K562 (cell line): ENCODE measurements at regions not wholly inside any gene's neighbourhood (a gene's known extent, or its start where the extent isn't known, plus 50 kb on each side); places are given as distances from the start of the nearest gene placed in this dataset.
A peak's percentile ranks its signal among the peaks of the same experiment; 100 is the strongest.

Experiments used
- BRCA1 ChIP-seq, 2 experiments: fragments of 450-650 bp in 1 of 2; sonication (generic) in 1 of 2; formaldehyde crosslinking in 1 of 2; IDR thresholded peaks; 2 replicates each; pipeline versions ENCODE4 v1.5.0 to v1.6.1; 2017 to 2020; ENCODE audit warnings: mild to moderate bottlenecking in 1 of 2, missing genetic modification reagents in 1 of 2
- ESRRA ChIP-seq: fragments of 450-650 bp; IDR thresholded peaks from 2 replicates; pipeline ENCODE4 v1.6.1; 2014; ENCODE audit warnings: low read depth, mild to moderate bottlenecking, moderate library complexity, borderline replicate concordance
- NCOA1 ChIP-seq: fragments of 450-650 bp; IDR thresholded peaks from 2 replicates; pipeline ENCODE4 v1.6.1; 2016; ENCODE audit warnings: low read depth
- NCOR1 ChIP-seq: fragments of 450-650 bp; IDR thresholded peaks from 2 replicates; pipeline ENCODE4 v1.6.1; 2016; ENCODE audit warnings: mild to moderate bottlenecking, moderate library complexity
- NR2C1 ChIP-seq, 2 experiments: fragments of 450-650 bp; IDR thresholded peaks; 2 replicates each; pipeline ENCODE4 v1.6.1; 2017; ENCODE audit warnings: mild to moderate bottlenecking in 2 of 2, antibody characterized with exemption in 1 of 2, inconsistent platforms in 1 of 2, missing compliant biosample characterization in 1 of 2, missing genetic modification characterization in 1 of 2
- PHB2 ChIP-seq: fragments of 450-650 bp; IDR thresholded peaks from 2 replicates; pipeline ENCODE4 v1.6.1; 2017; ENCODE audit warnings: low read depth
- PML ChIP-seq: IDR thresholded peaks from 2 replicates; pipeline ENCODE4 v1.6.1; 2012; ENCODE audit warnings: low read length, inconsistent platforms
- POLR2AphosphoS5 ChIP-seq: IDR thresholded peaks from 2 replicates; pipeline ENCODE4 v1.6.1; 2011; ENCODE audit warnings: mild to moderate bottlenecking, low read depth, low read length, moderate library complexity; ENCODE audit not compliant: control insufficient read depth, insufficient read depth
- PYGO2 ChIP-seq: fragments of 450-650 bp; IDR thresholded peaks from 2 replicates; pipeline ENCODE4 v1.6.1; 2016; ENCODE audit warnings: mild to moderate bottlenecking, missing genetic modification characterization, moderate library complexity, missing compliant biosample characterization
- SOX6 ChIP-seq: fragments of 450-650 bp; IDR thresholded peaks from 2 replicates; pipeline ENCODE4 v1.6.1; 2014; ENCODE audit warnings: mild to moderate bottlenecking
- TAL1 ChIP-seq: fragments of 450-650 bp; IDR thresholded peaks from 2 replicates; pipeline ENCODE4 v1.6.1; 2016; ENCODE audit warnings: mild to moderate bottlenecking
- TCF3 ChIP-seq: sonication (generic); formaldehyde crosslinking; IDR thresholded peaks from 2 replicates; pipeline ENCODE4 v1.4.0; 2020; ENCODE audit warnings: mild to moderate bottlenecking, missing genetic modification reagents
- ZNF398 ChIP-seq: fragments of 250-450 bp; sonication (Bioruptor Pico); IDR thresholded peaks from 2 replicates; pipeline ENCODE4 v1.8.0; 2021; ENCODE audit warnings: moderate library complexity, mild to moderate bottlenecking, inconsistent platforms
- ZNF79 ChIP-seq: fragments of 250-450 bp; sonication (Bioruptor Pico); IDR thresholded peaks from 2 replicates; pipeline ENCODE4 v1.4.0; 2020; ENCODE audit warnings: low read depth, mild to moderate bottlenecking, moderate library complexity
- TF ChIP-seq, protein P1 (sequence below): fragments of 450-650 bp; formaldehyde crosslinking; IDR thresholded peaks from 2 replicates; pipeline ENCODE4 v1.4.0; 2020; ENCODE audit warnings: mild to moderate bottlenecking, moderate library complexity
- TF ChIP-seq, protein P2 (sequence below): fragments of 250-450 bp; sonication (Bioruptor Pico); IDR thresholded peaks from 2 replicates; pipeline ENCODE4 v1.5.0; 2022; ENCODE audit warnings: mild to moderate bottlenecking
- TF ChIP-seq, protein P3 (sequence below): IDR thresholded peaks from 2 replicates; pipeline ENCODE4 v1.6.1; 2014; ENCODE audit warnings: antibody characterized with exemption
- TF ChIP-seq, protein P4 (sequence below): fragments of 250-450 bp; sonication (Bioruptor Pico); IDR thresholded peaks from 2 replicates; pipeline ENCODE4 v1.4.0; 2020; ENCODE audit warnings: mild to moderate bottlenecking, moderate library complexity, borderline replicate concordance

DNA sequence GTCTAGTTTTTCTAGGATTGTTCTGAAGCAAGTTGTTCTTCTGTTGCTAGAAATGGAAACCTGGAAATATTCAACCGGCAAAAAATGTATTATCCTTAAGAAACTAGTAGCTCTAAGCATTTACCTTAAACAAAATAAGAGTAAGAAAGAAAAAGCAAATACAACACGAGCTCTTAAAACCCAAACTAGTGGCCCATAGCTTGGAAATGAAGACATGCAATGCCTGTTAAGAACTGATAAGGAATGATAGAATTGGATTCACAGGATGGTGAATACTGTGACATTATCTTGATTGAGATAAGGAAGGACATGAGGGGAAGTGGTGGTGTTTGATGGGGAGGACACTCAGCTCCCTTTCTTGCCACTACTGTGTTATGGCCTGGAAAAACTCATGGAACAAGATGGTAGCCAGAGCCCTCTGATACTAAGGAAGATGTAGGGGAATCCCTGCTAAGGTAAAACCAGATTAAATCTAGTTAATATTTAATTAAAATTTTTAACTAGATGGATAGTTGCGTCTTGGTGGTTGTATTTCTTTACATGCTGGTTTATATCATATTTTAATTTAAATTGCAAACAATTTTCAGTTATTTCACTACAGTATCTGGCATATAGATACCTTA, 193.8 kb downstream of the LPIN1 start (continued):
- TF ChIP-seq ZNF398 (CRISPR knock-in tag) (no peak), ESRRA (peak; percentile 15; the same call in 1 of the 2 replicates), PYGO2 (tag) (peak; percentile 81), SOX6 (peak; percentile 96), NCOA1 (peak; percentile 71; the same call in 1 of the 2 replicates), TAL1 (peak; percentile 96), POLR2AphosphoS5 (peak; percentile 24; the same call in 1 of the 2 replicates), NR2C1 (IDR thresholded peaks at IDR 0.05) (no peak), NR2C1 (tag; IDR thresholded peaks at IDR 0.05) (0 out of 2 replicates have a peak, but pooled peaks have one; percentile 38), PHB2 (peak; percentile 65; the same call in 1 of the 2 replicates), PML (peak; percentile 93), TCF3 (CRISPR knock-in tag) (peak; percentile 86), ZNF79 (CRISPR knock-in tag) (peak; percentile 63; the same call in 1 of the 2 replicates), BRCA1 (IDR thresholded peaks at IDR 0.05) (no peak), BRCA1 (CRISPR knock-in tag; IDR thresholded peaks at IDR 0.05) (no peak), NCOR1 (peak; percentile 87)
- TF ChIP-seq, protein P1, sequence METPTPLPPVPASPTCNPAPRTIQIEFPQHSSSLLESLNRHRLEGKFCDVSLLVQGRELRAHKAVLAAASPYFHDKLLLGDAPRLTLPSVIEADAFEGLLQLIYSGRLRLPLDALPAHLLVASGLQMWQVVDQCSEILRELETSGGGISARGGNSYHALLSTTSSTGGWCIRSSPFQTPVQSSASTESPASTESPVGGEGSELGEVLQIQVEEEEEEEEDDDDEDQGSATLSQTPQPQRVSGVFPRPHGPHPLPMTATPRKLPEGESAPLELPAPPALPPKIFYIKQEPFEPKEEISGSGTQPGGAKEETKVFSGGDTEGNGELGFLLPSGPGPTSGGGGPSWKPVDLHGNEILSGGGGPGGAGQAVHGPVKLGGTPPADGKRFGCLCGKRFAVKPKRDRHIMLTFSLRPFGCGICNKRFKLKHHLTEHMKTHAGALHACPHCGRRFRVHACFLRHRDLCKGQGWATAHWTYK (CRISPR knock-in tag), result peak; percentile 65; the same call in 1 of the 2 replicates
- TF ChIP-seq, protein P2, sequence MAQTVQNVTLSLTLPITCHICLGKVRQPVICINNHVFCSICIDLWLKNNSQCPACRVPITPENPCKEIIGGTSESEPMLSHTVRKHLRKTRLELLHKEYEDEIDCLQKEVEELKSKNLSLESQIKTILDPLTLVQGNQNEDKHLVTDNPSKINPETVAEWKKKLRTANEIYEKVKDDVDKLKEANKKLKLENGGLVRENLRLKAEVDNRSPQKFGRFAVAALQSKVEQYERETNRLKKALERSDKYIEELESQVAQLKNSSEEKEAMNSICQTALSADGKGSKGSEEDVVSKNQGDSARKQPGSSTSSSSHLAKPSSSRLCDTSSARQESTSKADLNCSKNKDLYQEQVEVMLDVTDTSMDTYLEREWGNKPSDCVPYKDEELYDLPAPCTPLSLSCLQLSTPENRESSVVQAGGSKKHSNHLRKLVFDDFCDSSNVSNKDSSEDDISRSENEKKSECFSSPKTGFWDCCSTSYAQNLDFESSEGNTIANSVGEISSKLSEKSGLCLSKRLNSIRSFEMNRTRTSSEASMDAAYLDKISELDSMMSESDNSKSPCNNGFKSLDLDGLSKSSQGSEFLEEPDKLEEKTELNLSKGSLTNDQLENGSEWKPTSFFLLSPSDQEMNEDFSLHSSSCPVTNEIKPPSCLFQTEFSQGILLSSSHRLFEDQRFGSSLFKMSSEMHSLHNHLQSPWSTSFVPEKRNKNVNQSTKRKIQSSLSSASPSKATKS (CRISPR knock-in tag), result no peak; the same call in 1 of the 2 replicates
- TF ChIP-seq, protein P3, sequence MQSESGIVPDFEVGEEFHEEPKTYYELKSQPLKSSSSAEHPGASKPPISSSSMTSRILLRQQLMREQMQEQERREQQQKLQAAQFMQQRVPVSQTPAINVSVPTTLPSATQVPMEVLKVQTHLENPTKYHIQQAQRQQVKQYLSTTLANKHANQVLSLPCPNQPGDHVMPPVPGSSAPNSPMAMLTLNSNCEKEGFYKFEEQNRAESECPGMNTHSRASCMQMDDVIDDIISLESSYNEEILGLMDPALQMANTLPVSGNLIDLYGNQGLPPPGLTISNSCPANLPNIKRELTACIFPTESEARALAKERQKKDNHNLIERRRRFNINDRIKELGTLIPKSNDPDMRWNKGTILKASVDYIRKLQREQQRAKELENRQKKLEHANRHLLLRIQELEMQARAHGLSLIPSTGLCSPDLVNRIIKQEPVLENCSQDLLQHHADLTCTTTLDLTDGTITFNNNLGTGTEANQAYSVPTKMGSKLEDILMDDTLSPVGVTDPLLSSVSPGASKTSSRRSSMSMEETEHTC, result 0 out of 2 replicates have a peak, but pooled peaks have one; percentile 45
- TF ChIP-seq, protein P4, sequence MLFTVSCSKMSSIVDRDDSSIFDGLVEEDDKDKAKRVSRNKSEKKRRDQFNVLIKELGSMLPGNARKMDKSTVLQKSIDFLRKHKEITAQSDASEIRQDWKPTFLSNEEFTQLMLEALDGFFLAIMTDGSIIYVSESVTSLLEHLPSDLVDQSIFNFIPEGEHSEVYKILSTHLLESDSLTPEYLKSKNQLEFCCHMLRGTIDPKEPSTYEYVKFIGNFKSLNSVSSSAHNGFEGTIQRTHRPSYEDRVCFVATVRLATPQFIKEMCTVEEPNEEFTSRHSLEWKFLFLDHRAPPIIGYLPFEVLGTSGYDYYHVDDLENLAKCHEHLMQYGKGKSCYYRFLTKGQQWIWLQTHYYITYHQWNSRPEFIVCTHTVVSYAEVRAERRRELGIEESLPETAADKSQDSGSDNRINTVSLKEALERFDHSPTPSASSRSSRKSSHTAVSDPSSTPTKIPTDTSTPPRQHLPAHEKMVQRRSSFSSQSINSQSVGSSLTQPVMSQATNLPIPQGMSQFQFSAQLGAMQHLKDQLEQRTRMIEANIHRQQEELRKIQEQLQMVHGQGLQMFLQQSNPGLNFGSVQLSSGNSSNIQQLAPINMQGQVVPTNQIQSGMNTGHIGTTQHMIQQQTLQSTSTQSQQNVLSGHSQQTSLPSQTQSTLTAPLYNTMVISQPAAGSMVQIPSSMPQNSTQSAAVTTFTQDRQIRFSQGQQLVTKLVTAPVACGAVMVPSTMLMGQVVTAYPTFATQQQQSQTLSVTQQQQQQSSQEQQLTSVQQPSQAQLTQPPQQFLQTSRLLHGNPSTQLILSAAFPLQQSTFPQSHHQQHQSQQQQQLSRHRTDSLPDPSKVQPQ (CRISPR knock-in tag), result 0 out of 2 replicates have a peak, but pooled peaks have one; percentile 21
